ENCODE measurements at regions not wholly inside any gene's neighbourhood (a gene's known extent, or its start where the extent isn't known, plus 50 kb on each side); places are given as distances from the start of the nearest gene placed in this dataset.

GRCh38 chr15:53080484-53080883, 290.3 kb upstream of the ONECUT1 start:
- TF ChIP-seq, protein P1, sequence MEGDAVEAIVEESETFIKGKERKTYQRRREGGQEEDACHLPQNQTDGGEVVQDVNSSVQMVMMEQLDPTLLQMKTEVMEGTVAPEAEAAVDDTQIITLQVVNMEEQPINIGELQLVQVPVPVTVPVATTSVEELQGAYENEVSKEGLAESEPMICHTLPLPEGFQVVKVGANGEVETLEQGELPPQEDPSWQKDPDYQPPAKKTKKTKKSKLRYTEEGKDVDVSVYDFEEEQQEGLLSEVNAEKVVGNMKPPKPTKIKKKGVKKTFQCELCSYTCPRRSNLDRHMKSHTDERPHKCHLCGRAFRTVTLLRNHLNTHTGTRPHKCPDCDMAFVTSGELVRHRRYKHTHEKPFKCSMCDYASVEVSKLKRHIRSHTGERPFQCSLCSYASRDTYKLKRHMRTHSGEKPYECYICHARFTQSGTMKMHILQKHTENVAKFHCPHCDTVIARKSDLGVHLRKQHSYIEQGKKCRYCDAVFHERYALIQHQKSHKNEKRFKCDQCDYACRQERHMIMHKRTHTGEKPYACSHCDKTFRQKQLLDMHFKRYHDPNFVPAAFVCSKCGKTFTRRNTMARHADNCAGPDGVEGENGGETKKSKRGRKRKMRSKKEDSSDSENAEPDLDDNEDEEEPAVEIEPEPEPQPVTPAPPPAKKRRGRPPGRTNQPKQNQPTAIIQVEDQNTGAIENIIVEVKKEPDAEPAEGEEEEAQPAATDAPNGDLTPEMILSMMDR (IDR thresholded peaks at IDR 0.05; ENCODE audit: partially characterized antibody, unreplicated experiment) = no peak
- Mint-ChIP-seq H3K27me3 (ENCODE audit: unreplicated experiment) (no peaks in the 10 kb centered on the region), H3K27ac (ENCODE audit: unreplicated experiment) (no peak overlapping the region), H3K4me3 (ENCODE audit: unreplicated experiment) (no peak overlapping the region), H3K4me1 (ENCODE audit: low read depth, unreplicated experiment) (no peaks in the 10 kb centered on the region), H3K9me3 (ENCODE audit: unreplicated experiment) (no peaks in the 10 kb centered on the region), H3K36me3 (ENCODE audit: unreplicated experiment) (no peaks in the 10 kb centered on the region)
- DNase-seq = no peak

GRCh38 chr15:53074221-53074620, 284.1 kb upstream of the ONECUT1 start:
- TF ChIP-seq, protein P1 (IDR thresholded peaks at IDR 0.05; ENCODE audit: partially characterized antibody, unreplicated experiment) = no peak

DNA sequence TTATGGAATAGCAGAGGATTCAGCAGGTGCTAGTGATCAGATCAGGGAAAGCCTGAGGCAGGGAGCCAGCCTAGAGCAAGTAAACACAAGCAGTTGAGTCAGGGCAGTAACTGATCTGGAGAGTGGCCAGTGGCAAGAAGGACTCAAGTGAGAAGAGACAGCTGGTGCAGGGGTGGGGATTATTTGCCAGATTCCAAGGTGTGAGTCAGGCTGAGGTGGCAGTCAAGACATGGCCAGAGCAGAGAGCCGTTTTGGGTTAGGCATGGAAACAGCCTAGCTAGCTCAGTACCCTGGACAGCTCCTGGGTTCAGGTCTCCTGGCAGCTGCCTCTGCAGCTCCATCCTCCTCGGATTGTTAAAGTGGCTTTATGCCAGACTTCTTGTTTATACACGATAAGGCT, 281.9 kb upstream of the ONECUT1 start:
- H3K27ac Mint-ChIP-seq (ENCODE audit: unreplicated experiment) = no peak overlapping the region
- H3K4me1 Mint-ChIP-seq (ENCODE audit: low read depth, unreplicated experiment) = peaks cover 11% of the 10 kb centered on the region
- TF ChIP-seq, protein P1 (IDR thresholded peaks at IDR 0.05; ENCODE audit: partially characterized antibody, unreplicated experiment) = no peak
- no peak overlapping the region for H3K4me3 Mint-ChIP-seq (ENCODE audit: unreplicated experiment)
- no peak for DNase-seq
- no peaks in the 10 kb centered on the region for H3K36me3 Mint-ChIP-seq (ENCODE audit: unreplicated experiment)
- no peaks in the 10 kb centered on the region for H3K9me3 Mint-ChIP-seq (ENCODE audit: unreplicated experiment)
- H3K27me3 Mint-ChIP-seq (ENCODE audit: unreplicated experiment) = peaks cover 3% of the 10 kb centered on the region

More at GRCh38 chr15:53074221-53074620, 284.1 kb upstream of the ONECUT1 start:
- H3K4me1 Mint-ChIP-seq (ENCODE audit: low read depth, unreplicated experiment) = peaks cover 11% of the 10 kb centered on the region
- DNase-seq = no peak
- H3K27me3 Mint-ChIP-seq (ENCODE audit: unreplicated experiment) = peaks cover 3% of the 10 kb centered on the region
- no peaks in the 10 kb centered on the region for H3K36me3 Mint-ChIP-seq (ENCODE audit: unreplicated experiment)
- no peaks in the 10 kb centered on the region for H3K9me3 Mint-ChIP-seq (ENCODE audit: unreplicated experiment)
- no peak overlapping the region for H3K4me3 Mint-ChIP-seq (ENCODE audit: unreplicated experiment)
- H3K27ac Mint-ChIP-seq (ENCODE audit: unreplicated experiment) = no peak overlapping the region

GRCh38 chr15:53068636-53069035, 278.5 kb upstream of the ONECUT1 start:
- no peaks in the 10 kb centered on the region for H3K36me3 Mint-ChIP-seq (ENCODE audit: unreplicated experiment)
- H3K9me3 Mint-ChIP-seq (ENCODE audit: unreplicated experiment) = no peaks in the 10 kb centered on the region
- no peak overlapping the region for H3K4me3 Mint-ChIP-seq (ENCODE audit: unreplicated experiment)
- no peak for DNase-seq
- H3K4me1 Mint-ChIP-seq (ENCODE audit: low read depth, unreplicated experiment) = peaks cover 11% of the 10 kb centered on the region
- H3K27me3 Mint-ChIP-seq (ENCODE audit: unreplicated experiment) = peaks cover 3% of the 10 kb centered on the region
- no peak overlapping the region for H3K27ac Mint-ChIP-seq (ENCODE audit: unreplicated experiment)
- TF ChIP-seq, protein P1 (IDR thresholded peaks at IDR 0.05; ENCODE audit: partially characterized antibody, unreplicated experiment) = no peak

DNA sequence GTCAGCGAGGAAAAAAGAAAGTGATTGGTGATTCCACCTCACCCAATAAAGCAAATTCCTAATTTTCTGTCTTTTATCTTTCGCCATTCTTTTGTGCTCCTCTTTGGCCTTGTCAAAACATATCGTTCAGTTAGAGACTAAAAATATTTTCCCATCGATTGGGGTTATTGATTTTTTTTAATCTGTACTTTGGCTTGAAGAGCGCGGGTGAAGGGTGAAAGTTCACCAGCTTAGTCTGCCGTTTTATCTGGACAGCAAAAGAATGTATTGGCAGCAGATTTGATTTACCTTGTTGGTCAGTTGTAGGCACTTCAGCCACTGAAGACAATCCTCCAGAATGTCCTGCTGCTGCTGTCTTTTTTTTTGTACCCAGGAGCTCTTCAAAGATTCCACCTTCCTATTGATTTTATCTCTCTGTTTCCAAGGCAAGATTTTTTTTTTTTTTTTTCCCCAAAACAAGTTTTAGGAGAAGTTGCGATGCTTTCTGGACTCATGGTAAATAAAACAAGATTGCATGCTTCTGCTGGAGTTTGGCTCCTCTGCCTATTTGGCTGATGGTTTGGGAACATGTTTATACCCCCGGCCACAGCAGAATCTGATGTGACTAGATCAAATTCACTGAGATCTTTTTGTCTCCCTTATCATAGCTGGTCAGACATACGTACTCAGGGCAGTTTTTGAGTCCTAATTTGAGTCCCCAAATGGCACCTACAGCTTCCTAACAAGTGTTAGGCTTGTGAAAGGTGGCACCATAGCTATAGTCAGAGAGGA, 269.3 kb upstream of the ONECUT1 start:
- peaks cover 3% of the 10 kb centered on the region for H3K4me1 Mint-ChIP-seq (ENCODE audit: low read depth, unreplicated experiment)
- H3K27me3 Mint-ChIP-seq (ENCODE audit: unreplicated experiment) = peaks cover 1% of the 10 kb centered on the region
- no peak overlapping the region for H3K4me3 Mint-ChIP-seq (ENCODE audit: unreplicated experiment)
- peaks cover 2% of the 10 kb centered on the region for H3K9me3 Mint-ChIP-seq (ENCODE audit: unreplicated experiment)
- TF ChIP-seq, protein P1 (IDR thresholded peaks at IDR 0.05; ENCODE audit: partially characterized antibody, unreplicated experiment) = no peak
- no peak for DNase-seq
- H3K27ac Mint-ChIP-seq (ENCODE audit: unreplicated experiment) = no peak overlapping the region
- peaks cover 4% of the 10 kb centered on the region for H3K36me3 Mint-ChIP-seq (ENCODE audit: unreplicated experiment)

All from glutamatergic neuron (in vitro differentiated cells).